Spleen (tissue), 7 donors: ENCODE measurements at regions not wholly inside any gene's neighbourhood (a gene's known extent, or its start where the extent isn't known, plus 50 kb on each side); places are given as distances from the start of the nearest gene placed in this dataset.

Experiments used
- POLR2A ChIP-seq, 3 donors: fragments of 450-650 bp; IDR thresholded peaks; one replicate each; pipeline ENCODE4 v1.5.1; 2017; ENCODE audit warnings: antibody characterized with exemption in 3 of 3, mild to moderate bottlenecking in 1 of 3
- TF ChIP-seq, protein P1 (sequence below), 11 experiments: fragments of 200-600 bp in 7 of 11; fragments of 450-650 bp in 4 of 11; sonication (generic) in 4 of 11; IDR thresholded peaks in 8 of 11; conservative IDR thresholded peaks in 3 of 11; 1 replicate in 7 of 11; 2 replicates in 4 of 11; pipeline versions ENCODE4 v1.4.0 to v1.8.0; 2016 to 2021; ENCODE audit warnings: antibody characterized with exemption in 11 of 11, inconsistent platforms in 4 of 11, mild to moderate bottlenecking in 1 of 11
- donor health status: DM: no; HTN: no; CAD: no; lungs with moderate emphysema.
- donor health status: DM: no; HTN: no; CAD: no.
- donor health status: DM: no; HTN: no; CAD: no.

DNA sequence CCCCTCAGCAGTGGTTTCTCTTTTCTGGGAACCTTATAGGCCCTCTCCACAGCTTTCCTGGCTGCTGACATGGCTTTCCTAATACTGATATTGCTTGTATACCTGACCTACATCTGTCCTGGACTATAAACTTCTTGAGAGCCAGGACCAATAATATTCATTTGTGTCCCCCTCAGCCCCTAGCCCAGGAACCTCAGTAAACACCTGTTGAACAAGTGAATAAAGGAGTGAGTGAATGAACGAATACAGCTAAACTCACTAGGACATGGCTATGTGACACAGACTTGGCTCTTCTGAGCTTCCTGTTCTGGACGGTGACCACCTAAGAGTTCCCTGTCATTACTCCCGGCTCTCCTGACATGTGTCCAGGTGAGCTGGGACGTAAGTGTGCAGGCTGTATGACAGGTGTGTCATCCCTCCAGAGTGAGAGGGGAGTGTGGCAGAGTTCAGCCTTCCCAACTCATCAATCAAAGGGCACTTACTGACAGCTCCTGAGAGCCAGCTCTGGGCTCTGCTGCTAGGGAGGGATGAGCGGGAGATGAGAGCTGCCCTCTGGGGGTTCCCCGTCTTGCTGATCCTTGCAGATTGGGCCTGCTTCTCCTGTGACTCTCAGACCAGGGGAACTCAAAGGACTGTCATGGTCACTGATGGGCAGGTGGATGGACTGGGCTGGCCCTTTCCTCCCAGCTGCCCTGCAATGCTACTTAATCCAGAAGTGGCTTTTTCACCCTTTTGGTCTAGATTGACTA is 84.5 kb downstream of the HIF1AN start:
- no peak for TF ChIP-seq POLR2A (IDR thresholded peaks at IDR 0.05)
- TF ChIP-seq, protein P1, sequence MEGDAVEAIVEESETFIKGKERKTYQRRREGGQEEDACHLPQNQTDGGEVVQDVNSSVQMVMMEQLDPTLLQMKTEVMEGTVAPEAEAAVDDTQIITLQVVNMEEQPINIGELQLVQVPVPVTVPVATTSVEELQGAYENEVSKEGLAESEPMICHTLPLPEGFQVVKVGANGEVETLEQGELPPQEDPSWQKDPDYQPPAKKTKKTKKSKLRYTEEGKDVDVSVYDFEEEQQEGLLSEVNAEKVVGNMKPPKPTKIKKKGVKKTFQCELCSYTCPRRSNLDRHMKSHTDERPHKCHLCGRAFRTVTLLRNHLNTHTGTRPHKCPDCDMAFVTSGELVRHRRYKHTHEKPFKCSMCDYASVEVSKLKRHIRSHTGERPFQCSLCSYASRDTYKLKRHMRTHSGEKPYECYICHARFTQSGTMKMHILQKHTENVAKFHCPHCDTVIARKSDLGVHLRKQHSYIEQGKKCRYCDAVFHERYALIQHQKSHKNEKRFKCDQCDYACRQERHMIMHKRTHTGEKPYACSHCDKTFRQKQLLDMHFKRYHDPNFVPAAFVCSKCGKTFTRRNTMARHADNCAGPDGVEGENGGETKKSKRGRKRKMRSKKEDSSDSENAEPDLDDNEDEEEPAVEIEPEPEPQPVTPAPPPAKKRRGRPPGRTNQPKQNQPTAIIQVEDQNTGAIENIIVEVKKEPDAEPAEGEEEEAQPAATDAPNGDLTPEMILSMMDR (IDR thresholded peaks at IDR 0.05 in 8 of 11, conservative IDR thresholded peaks at IDR 0.05 in 3 of 11) = no peak
